ENCODE measurements at regions not wholly inside any gene's neighbourhood (a gene's known extent, or its start where the extent isn't known, plus 50 kb on each side); places are given as distances from the start of the nearest gene placed in this dataset.
"Not testable (repeated sequence)": the region's sequence is repeated elsewhere in the genome, so short reads cannot be mapped to it uniquely, and the experiment has no call there.

DNA sequence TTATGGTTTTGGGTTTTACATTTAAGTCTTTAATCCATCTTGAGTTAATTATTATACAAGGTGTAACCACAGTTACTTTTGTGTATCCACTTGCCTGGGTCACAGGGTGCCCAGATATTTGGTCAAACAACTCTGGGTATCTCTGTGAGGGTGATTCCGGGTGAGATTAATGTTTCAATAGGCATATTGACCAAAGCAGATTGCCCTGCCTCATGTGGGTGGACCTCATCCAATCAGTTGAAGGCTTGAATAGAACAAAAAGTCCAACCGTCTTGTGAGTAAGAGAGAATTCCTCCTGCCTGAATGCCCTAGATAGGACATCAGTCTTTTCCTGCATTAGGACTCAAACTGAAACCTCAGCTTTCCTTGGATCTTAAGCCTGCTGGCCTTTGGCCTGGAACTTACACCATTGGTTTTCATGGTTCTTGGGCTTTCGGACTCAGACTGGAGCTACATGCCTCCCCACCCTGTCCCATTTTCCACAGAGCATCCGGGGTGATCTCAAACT is 68.9 kb upstream of the ST8SIA6 start:
- no peak overlapping the region for H3K27ac ChIP-seq (ENCODE audit: low read depth in 1 of 2, low read length in 1 of 2)
- TF ChIP-seq, protein P1, sequence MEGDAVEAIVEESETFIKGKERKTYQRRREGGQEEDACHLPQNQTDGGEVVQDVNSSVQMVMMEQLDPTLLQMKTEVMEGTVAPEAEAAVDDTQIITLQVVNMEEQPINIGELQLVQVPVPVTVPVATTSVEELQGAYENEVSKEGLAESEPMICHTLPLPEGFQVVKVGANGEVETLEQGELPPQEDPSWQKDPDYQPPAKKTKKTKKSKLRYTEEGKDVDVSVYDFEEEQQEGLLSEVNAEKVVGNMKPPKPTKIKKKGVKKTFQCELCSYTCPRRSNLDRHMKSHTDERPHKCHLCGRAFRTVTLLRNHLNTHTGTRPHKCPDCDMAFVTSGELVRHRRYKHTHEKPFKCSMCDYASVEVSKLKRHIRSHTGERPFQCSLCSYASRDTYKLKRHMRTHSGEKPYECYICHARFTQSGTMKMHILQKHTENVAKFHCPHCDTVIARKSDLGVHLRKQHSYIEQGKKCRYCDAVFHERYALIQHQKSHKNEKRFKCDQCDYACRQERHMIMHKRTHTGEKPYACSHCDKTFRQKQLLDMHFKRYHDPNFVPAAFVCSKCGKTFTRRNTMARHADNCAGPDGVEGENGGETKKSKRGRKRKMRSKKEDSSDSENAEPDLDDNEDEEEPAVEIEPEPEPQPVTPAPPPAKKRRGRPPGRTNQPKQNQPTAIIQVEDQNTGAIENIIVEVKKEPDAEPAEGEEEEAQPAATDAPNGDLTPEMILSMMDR (IDR thresholded peaks at IDR 0.05; ENCODE audit: control extremely low read depth, extremely low read depth) = no peak
- no peaks in the 10 kb centered on the region for H3K36me3 ChIP-seq (ENCODE audit: control insufficient read depth in 4 of 4, insufficient read depth in 4 of 4, low read length in 4 of 4)
- no peaks in the 10 kb centered on the region for H3K27me3 ChIP-seq (ENCODE audit: control insufficient read depth in 3 of 3, insufficient read depth in 3 of 3, low read length in 2 of 3)
- H3K4me1 ChIP-seq (ENCODE audit: control insufficient read depth in 5 of 5, insufficient read depth in 5 of 5, low read length in 5 of 5) = peaks cover 0 to 3% (median 0%) of the 10 kb centered on the region in 5 donors
- H3K9ac ChIP-seq (ENCODE audit: insufficient read depth in 1 of 2, low read length in 2 of 2) = no peak overlapping the region
- H3K4me3 ChIP-seq = no peak overlapping the region
- 95 to 96% methylated on average over 4 of the region's 4 CpGs for WGBS, 2 donors
- ATAC-seq (ENCODE audit: insufficient read depth, low FRiP score) (no peak), DNase-seq (no peak)
- H3K9me3 ChIP-seq (ENCODE audit: control insufficient read depth in 4 of 4, insufficient read depth in 3 of 4, low read length in 3 of 4) = no peaks in the 10 kb centered on the region

DNA sequence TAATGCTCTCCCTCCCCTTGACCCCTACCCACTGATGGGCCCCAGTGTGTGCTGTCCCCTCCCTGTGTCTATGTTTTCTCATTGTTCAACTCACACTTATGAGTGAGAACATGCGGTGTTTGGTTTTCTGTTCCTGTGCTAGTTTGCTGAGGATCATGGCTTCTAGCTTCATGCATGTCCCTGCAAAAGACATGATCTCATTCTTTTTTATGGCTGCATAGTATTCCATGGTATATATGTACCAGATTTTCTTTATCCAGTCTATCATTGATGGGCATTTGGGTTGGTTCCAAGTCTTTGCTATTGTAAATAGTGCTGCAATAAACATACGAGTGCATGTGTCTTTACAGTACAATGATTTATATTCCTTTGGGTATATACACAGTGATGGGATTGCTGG is 67.9 kb upstream of the ST8SIA6 start:
- not testable (repeated sequence) for H3K4me3 ChIP-seq; H3K27ac ChIP-seq (ENCODE audit: low read depth in 1 of 2, low read length in 1 of 2); H3K9me3 ChIP-seq (ENCODE audit: control insufficient read depth in 4 of 4, insufficient read depth in 3 of 4, low read length in 3 of 4); H3K9ac ChIP-seq (ENCODE audit: insufficient read depth in 1 of 2, low read length in 2 of 2); H3K27me3 ChIP-seq (ENCODE audit: control insufficient read depth in 3 of 3, insufficient read depth in 3 of 3, low read length in 2 of 3); H3K36me3 ChIP-seq (ENCODE audit: control insufficient read depth in 4 of 4, insufficient read depth in 4 of 4, low read length in 4 of 4); DNase-seq; ATAC-seq (ENCODE audit: insufficient read depth, low FRiP score); H3K4me1 ChIP-seq (ENCODE audit: control insufficient read depth in 5 of 5, insufficient read depth in 5 of 5, low read length in 5 of 5)
- 80 to 89% methylated on average over 2 of the region's 2 CpGs for WGBS, 2 donors

DNA sequence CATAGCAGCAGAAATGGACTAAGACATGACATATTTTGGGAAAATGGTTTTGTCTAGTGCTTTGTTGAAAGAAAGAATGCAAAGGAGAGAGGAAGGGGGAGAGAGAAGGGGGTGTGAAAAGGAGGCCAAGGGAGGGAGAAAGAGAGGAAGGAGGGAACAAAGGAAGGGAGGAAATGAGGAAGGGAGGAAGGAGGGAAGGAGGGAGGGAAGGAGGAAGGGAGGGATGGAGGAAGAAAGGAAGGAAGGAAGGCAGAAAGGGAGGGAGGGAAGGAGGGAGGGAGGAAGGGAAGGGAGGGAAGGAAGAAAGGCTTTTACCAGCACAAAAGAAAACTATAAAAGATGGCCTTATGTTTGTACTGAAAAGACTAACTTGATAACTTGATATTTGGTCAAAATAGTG is 65.1 kb upstream of the ST8SIA6 start:
- H3K9me3 ChIP-seq (ENCODE audit: control insufficient read depth in 4 of 4, insufficient read depth in 3 of 4, low read length in 3 of 4) = peaks cover 0 to 4% (median 0%) of the 10 kb centered on the region in 4 donors
- no peak overlapping the region for H3K27ac ChIP-seq (ENCODE audit: low read depth in 1 of 2, low read length in 1 of 2)
- TF ChIP-seq, protein P1 (IDR thresholded peaks at IDR 0.05; ENCODE audit: control extremely low read depth, extremely low read depth) = no peak
- ATAC-seq (ENCODE audit: insufficient read depth, low FRiP score) (no peak), DNase-seq (no peak)
- no peaks in the 10 kb centered on the region for H3K27me3 ChIP-seq (ENCODE audit: control insufficient read depth in 3 of 3, insufficient read depth in 3 of 3, low read length in 2 of 3)
- no peak overlapping the region for H3K4me3 ChIP-seq
- H3K4me1 ChIP-seq (ENCODE audit: control insufficient read depth in 5 of 5, insufficient read depth in 5 of 5, low read length in 5 of 5) = no peaks in the 10 kb centered on the region
- no peak overlapping the region for H3K9ac ChIP-seq (ENCODE audit: insufficient read depth in 1 of 2, low read length in 2 of 2)
- no peaks in the 10 kb centered on the region for H3K36me3 ChIP-seq (ENCODE audit: control insufficient read depth in 4 of 4, insufficient read depth in 4 of 4, low read length in 4 of 4)

DNA sequence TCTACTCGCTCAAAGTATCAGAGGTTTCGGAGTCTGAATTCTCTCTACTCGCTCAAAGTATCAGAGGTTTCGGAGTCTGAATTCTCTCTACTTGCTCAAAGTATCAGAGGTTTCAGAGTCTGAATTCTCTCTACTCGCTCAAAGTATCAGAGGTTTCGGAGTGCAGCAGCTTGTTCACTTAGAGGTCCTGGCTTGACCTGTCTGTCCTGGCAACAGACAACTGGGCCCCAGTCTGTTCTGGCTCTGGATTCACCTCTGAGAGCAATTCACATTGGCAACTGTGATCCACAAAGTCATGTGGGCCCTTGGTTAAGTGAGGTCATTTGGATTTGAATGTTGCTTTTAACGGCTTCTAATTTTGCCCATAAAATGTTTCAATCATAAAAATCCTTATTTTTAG is 63.9 kb upstream of the ST8SIA6 start:
- ATAC-seq (ENCODE audit: insufficient read depth, low FRiP score) (no peak), DNase-seq (no peak)
- no peaks in the 10 kb centered on the region for H3K27me3 ChIP-seq (ENCODE audit: control insufficient read depth in 3 of 3, insufficient read depth in 3 of 3, low read length in 2 of 3)
- H3K4me1 ChIP-seq (ENCODE audit: control insufficient read depth in 5 of 5, insufficient read depth in 5 of 5, low read length in 5 of 5) = no peaks in the 10 kb centered on the region
- TF ChIP-seq, protein P1 (IDR thresholded peaks at IDR 0.05; ENCODE audit: control extremely low read depth, extremely low read depth) = no peak
- H3K36me3 ChIP-seq (ENCODE audit: control insufficient read depth in 4 of 4, insufficient read depth in 4 of 4, low read length in 4 of 4) = no peaks in the 10 kb centered on the region
- no peak overlapping the region for H3K27ac ChIP-seq (ENCODE audit: low read depth in 1 of 2, low read length in 1 of 2)
- H3K9ac ChIP-seq (ENCODE audit: insufficient read depth in 1 of 2, low read length in 2 of 2) = no peak overlapping the region
- 93 to 94% methylated on average over 7 of the region's 7 CpGs for WGBS, 2 donors
- H3K4me3 ChIP-seq = no peak overlapping the region
- H3K9me3 ChIP-seq (ENCODE audit: control insufficient read depth in 4 of 4, insufficient read depth in 3 of 4, low read length in 3 of 4) = peaks cover 0 to 4% (median 0%) of the 10 kb centered on the region in 4 donors

Measured in lung (tissue), 11 donors.